Mesothelial cell of epicardium (in vitro differentiated cells): ENCODE measurements at regions not wholly inside any gene's neighbourhood (a gene's known extent, or its start where the extent isn't known, plus 50 kb on each side); places are given as distances from the start of the nearest gene placed in this dataset.
"Not testable (repeated sequence)": the region's sequence is repeated elsewhere in the genome, so short reads cannot be mapped to it uniquely, and the experiment has no call there.

ENCODE experiments used
- DNase-seq, 2 experiments: peaks; one replicate each; pipeline ENCODE4 v3.0.0; 2021; ENCODE audit warnings: low spot score in 2 of 2; ENCODE audit not compliant: unreplicated experiment in 2 of 2
- H3K27ac Mint-ChIP-seq: 2 replicates; pipeline ENCODE4 v1.8.0; 2021; ENCODE audit warnings: mixed read lengths
- H3K27me3 Mint-ChIP-seq: 2 replicates; pipeline ENCODE4 v1.8.0; 2021; ENCODE audit warnings: low read depth, mixed read lengths
- H3K36me3 Mint-ChIP-seq: 2 replicates; pipeline ENCODE4 v1.8.0; 2021; ENCODE audit warnings: mixed read lengths
- H3K4me1 Mint-ChIP-seq: 2 replicates; pipeline ENCODE4 v1.8.0; 2021; ENCODE audit warnings: mixed read lengths
- H3K4me3 Mint-ChIP-seq: 2 replicates; pipeline ENCODE4 v1.8.0; 2021; ENCODE audit warnings: mild to moderate bottlenecking, moderate library complexity, mixed read lengths
- H3K9me3 Mint-ChIP-seq: 2 replicates; pipeline ENCODE4 v1.8.0; 2021; ENCODE audit warnings: mixed read lengths
- CTCF ChIP-seq: fragments of 200-600 bp; sonication (generic); IDR thresholded peaks from one replicate; pipeline ENCODE4 v1.5.0; 2021; ENCODE audit warnings: antibody characterized with exemption; ENCODE audit not compliant: unreplicated experiment

- Mint-ChIP-seq H3K36me3 (no peaks in the 10 kb centered on the region), H3K9me3 (no peaks in the 10 kb centered on the region), H3K4me1 (peaks cover 10% of the 10 kb centered on the region), H3K4me3 (no peak overlapping the region), H3K27ac (no peak overlapping the region), H3K27me3 (peaks cover 21% of the 10 kb centered on the region)
- TF ChIP-seq CTCF = no peak
- DNase-seq = no peak
These were observed 102.6 kb upstream of the BNIP2 start for GRCh38 chr15:59791755-59792154.

- H3K4me3 Mint-ChIP-seq = no peak overlapping the region
- no peaks in the 10 kb centered on the region for H3K36me3 Mint-ChIP-seq
- peaks cover 10% of the 10 kb centered on the region for H3K4me1 Mint-ChIP-seq
- DNase-seq = no peak
- H3K27me3 Mint-ChIP-seq = peaks cover 17% of the 10 kb centered on the region
- TF ChIP-seq CTCF = no peak
- H3K9me3 Mint-ChIP-seq = no peaks in the 10 kb centered on the region
- H3K27ac Mint-ChIP-seq = no peak overlapping the region
These were observed 102.0 kb upstream of the BNIP2 start for GRCh38 chr15:59791079-59791478.

GRCh38 chr15:59786466-59786865, 97.3 kb upstream of the BNIP2 start:
- not testable (repeated sequence) for H3K4me1 Mint-ChIP-seq, H3K4me3 Mint-ChIP-seq, H3K36me3 Mint-ChIP-seq, DNase-seq, H3K9me3 Mint-ChIP-seq, H3K27ac Mint-ChIP-seq
- H3K27me3 Mint-ChIP-seq = peaks cover 35% of the 10 kb centered on the region

- H3K4me3 Mint-ChIP-seq, H3K9me3 Mint-ChIP-seq, H3K4me1 Mint-ChIP-seq, H3K27ac Mint-ChIP-seq, H3K36me3 Mint-ChIP-seq, DNase-seq: not testable (repeated sequence)
- H3K27me3 Mint-ChIP-seq = peaks cover 37% of the 10 kb centered on the region
These were observed 96.9 kb upstream of the BNIP2 start for GRCh38 chr15:59785981-59786380.

- H3K27ac Mint-ChIP-seq, DNase-seq, H3K36me3 Mint-ChIP-seq: not testable (repeated sequence)
These were observed 94.8 kb upstream of the BNIP2 start for GRCh38 chr15:59783774-59784520.

GRCh38 chr15:59779110-59779509, 90.0 kb upstream of the BNIP2 start:
- Mint-ChIP-seq H3K9me3 (peaks cover 7% of the 10 kb centered on the region), H3K27me3 (peaks cover 34% of the 10 kb centered on the region), H3K4me3 (no peak overlapping the region), H3K36me3 (no peaks in the 10 kb centered on the region), H3K27ac (no peak overlapping the region), H3K4me1 (no peaks in the 10 kb centered on the region)
- DNase-seq = no peak
- TF ChIP-seq CTCF = no peak

More at GRCh38 chr15:59783774-59784520, 94.8 kb upstream of the BNIP2 start:
- H3K27me3 Mint-ChIP-seq = peaks cover 43% of the 10 kb centered on the region
- H3K9me3 Mint-ChIP-seq, H3K4me1 Mint-ChIP-seq, H3K4me3 Mint-ChIP-seq: not testable (repeated sequence)

GRCh38 chr15:59764775-59765174, 75.7 kb upstream of the BNIP2 start:
- TF ChIP-seq CTCF = no peak
- H3K27ac Mint-ChIP-seq = no peak overlapping the region

More at GRCh38 chr15:59764775-59765174, 75.7 kb upstream of the BNIP2 start:
- Mint-ChIP-seq H3K4me3 (no peak overlapping the region), H3K27me3 (peaks cover 35% of the 10 kb centered on the region), H3K9me3 (no peaks in the 10 kb centered on the region), H3K4me1 (no peaks in the 10 kb centered on the region), H3K36me3 (no peaks in the 10 kb centered on the region)
- DNase-seq = no peak
